MM.1S (cell line): ENCODE measurements at regions not wholly inside any gene's neighbourhood (a gene's known extent, or its start where the extent isn't known, plus 50 kb on each side); places are given as distances from the start of the nearest gene placed in this dataset.

Experiments
- DNase-seq: peaks from one replicate; pipeline ENCODE4 v3.0.0-alpha.2; 2015
- H2AFZ ChIP-seq: fragments of 300-600 bp; sonication (generic); 2 replicates; pipeline ENCODE4 v1.6.0; 2016; ENCODE audit warnings: antibody characterized with exemption, low read length
- H3F3A ChIP-seq: fragments of 300-600 bp; sonication (generic); 2 replicates; pipeline ENCODE4 v1.6.1; 2016; ENCODE audit warnings: mild to moderate bottlenecking, antibody characterized with exemption, low read length, moderate library complexity, mixed read lengths; ENCODE audit not compliant: insufficient read depth
- H3K27ac ChIP-seq: fragments of 300-600 bp; sonication (generic); 2 replicates; pipeline ENCODE4 v1.5.1; 2016; ENCODE audit warnings: mild to moderate bottlenecking, low read length
- H3K27me3 ChIP-seq: fragments of 300-600 bp; sonication (generic); replicated peaks from 2 replicates; pipeline ENCODE4 v1.6.0; 2016; ENCODE audit warnings: low read length; ENCODE audit not compliant: insufficient read depth
- H3K36me3 ChIP-seq: fragments of 300-600 bp; sonication (generic); replicated peaks from 2 replicates; pipeline ENCODE4 v1.6.1; 2016; ENCODE audit warnings: mild to moderate bottlenecking, low read length, mixed read lengths; ENCODE audit not compliant: insufficient read depth
- H3K4me1 ChIP-seq: fragments of 300-600 bp; sonication (generic); 2 replicates; pipeline ENCODE4 v1.6.1; 2016; ENCODE audit warnings: low read length, mixed read lengths
- H3K4me2 ChIP-seq: fragments of 300-600 bp; sonication (generic); 2 replicates; pipeline ENCODE4 v1.6.0; 2016; ENCODE audit warnings: low read depth, low read length
- H3K4me3 ChIP-seq: fragments of 300-600 bp; sonication (generic); 2 replicates; pipeline ENCODE4 v1.5.1; 2016; ENCODE audit warnings: low read length, mixed read lengths
- H3K79me2 ChIP-seq: fragments of 300-600 bp; sonication (generic); 2 replicates; pipeline ENCODE4 v1.6.1; 2016; ENCODE audit warnings: mixed run types, low read length, mixed read lengths
- H3K9ac ChIP-seq: fragments of 300-600 bp; sonication (generic); 2 replicates; pipeline ENCODE4 v1.6.1; 2016; ENCODE audit warnings: low read length, mixed read lengths
- H3K9me2 ChIP-seq: fragments of 300-600 bp; sonication (generic); replicated peaks from 2 replicates; pipeline ENCODE4 v1.6.1; 2016; ENCODE audit warnings: mild to moderate bottlenecking, low read length, mixed read lengths; ENCODE audit not compliant: insufficient read depth
- H3K9me3 ChIP-seq: fragments of 300-600 bp; sonication (generic); replicated peaks from 2 replicates; pipeline ENCODE4 v1.6.1; 2016; ENCODE audit warnings: mild to moderate bottlenecking, low read length, mixed read lengths; ENCODE audit not compliant: insufficient read depth
- H4K20me1 ChIP-seq: fragments of 300-600 bp; sonication (generic); 2 replicates; pipeline ENCODE4 v1.6.1; 2016; ENCODE audit warnings: mild to moderate bottlenecking, low read length, moderate library complexity, mixed read lengths; ENCODE audit not compliant: insufficient read depth
- EZH2 ChIP-seq: fragments of 300-600 bp; sonication (generic); optimal IDR thresholded peaks from 2 replicates; pipeline ENCODE3; 2017; ENCODE audit warnings: low read depth, mild to moderate bottlenecking, antibody characterized with exemption, low read length, mixed read lengths
- EZH2phosphoT487 ChIP-seq: fragments of 300-600 bp; sonication (generic); IDR thresholded peaks from 2 replicates; pipeline ENCODE4 v1.6.1; 2018; ENCODE audit warnings: antibody characterized with exemption, low read length
- TF ChIP-seq, protein P1 (sequence below): fragments of 300-600 bp; sonication (generic); IDR thresholded peaks from 2 replicates; pipeline ENCODE4 v1.5.1; 2016; ENCODE audit warnings: antibody characterized with exemption, low read length, mixed read lengths

DNA sequence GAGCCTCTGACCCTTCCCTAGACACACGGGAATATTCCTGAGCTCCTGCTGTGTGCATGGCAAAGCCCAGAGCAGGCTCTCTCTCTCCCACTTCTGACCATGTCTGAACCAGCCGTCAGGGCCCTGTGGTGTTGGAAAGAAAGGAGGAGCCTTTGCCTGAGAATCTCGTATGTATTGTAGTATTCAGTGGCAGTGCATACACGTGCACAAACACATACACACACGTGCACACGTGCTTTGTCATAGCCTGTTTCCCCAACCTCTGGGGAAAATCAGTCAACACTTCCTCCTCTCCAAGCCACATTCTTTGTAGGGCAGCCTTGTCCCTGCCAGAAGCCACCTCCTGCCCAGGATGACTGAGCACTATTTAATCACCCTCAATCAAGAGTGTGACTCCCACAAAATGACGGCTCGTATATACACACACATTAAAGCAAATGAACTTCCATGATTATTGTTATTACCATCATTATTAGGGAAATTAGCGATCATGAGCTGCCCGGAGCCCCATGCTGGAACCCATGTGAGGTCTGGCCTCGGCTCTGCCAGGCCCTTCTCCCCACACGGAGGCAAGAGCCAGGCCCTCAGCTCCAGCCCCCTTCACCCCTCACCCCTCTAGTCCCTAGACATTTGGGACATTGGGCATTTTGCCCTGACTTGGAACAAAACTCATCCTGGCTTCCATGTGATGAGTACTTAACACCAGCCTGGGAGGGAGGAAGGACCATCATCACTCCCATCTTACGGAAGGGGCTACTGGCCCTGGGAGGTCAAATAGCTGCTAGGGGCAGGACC, 331.9 kb downstream of the NPHP4 start:
- no peak overlapping the region for H3K9ac ChIP-seq
- H2AFZ ChIP-seq = no peak overlapping the region
- peaks cover 47% of the 10 kb centered on the region for H3K27me3 ChIP-seq
- no peak overlapping the region for H3K27ac ChIP-seq
- no peaks in the 10 kb centered on the region for H3K4me1 ChIP-seq
- no peak for DNase-seq
- no peaks in the 10 kb centered on the region for H3F3A ChIP-seq
- no peaks in the 10 kb centered on the region for H3K9me3 ChIP-seq
- H3K9me2 ChIP-seq = no peaks in the 10 kb centered on the region
- TF ChIP-seq EZH2phosphoT487 (no peak), EZH2 (no peak)
- TF ChIP-seq, protein P1, sequence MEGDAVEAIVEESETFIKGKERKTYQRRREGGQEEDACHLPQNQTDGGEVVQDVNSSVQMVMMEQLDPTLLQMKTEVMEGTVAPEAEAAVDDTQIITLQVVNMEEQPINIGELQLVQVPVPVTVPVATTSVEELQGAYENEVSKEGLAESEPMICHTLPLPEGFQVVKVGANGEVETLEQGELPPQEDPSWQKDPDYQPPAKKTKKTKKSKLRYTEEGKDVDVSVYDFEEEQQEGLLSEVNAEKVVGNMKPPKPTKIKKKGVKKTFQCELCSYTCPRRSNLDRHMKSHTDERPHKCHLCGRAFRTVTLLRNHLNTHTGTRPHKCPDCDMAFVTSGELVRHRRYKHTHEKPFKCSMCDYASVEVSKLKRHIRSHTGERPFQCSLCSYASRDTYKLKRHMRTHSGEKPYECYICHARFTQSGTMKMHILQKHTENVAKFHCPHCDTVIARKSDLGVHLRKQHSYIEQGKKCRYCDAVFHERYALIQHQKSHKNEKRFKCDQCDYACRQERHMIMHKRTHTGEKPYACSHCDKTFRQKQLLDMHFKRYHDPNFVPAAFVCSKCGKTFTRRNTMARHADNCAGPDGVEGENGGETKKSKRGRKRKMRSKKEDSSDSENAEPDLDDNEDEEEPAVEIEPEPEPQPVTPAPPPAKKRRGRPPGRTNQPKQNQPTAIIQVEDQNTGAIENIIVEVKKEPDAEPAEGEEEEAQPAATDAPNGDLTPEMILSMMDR = no peak
- H3K4me3 ChIP-seq = no peak overlapping the region
- no peak overlapping the region for H3K4me2 ChIP-seq
- no peaks in the 10 kb centered on the region for H3K79me2 ChIP-seq
- H3K36me3 ChIP-seq = no peaks in the 10 kb centered on the region
- H4K20me1 ChIP-seq = no peaks in the 10 kb centered on the region

DNA sequence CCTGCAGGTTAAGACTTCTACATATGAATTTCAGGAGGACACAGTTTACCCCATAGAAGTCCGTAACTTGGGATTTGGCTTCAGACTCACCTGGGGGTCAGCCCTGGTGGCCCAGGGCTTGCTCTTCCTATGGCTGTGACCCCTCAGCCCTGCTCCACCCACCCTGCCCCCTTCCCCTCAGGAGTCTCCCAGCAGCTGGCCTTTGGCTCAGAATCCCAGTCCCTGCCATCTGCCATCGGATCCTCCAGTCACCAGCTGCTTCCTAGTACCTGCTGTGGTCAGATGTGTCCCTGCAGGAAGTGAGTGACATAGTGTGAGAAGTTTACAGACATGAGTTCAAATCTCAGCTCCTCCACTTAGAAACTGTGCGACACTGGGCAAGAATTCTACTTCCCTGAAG, 332.6 kb downstream of the NPHP4 start:
- Histone ChIP-seq H3K27ac (no peak overlapping the region), H3K79me2 (no peaks in the 10 kb centered on the region), H3K4me1 (no peaks in the 10 kb centered on the region), H3F3A (no peaks in the 10 kb centered on the region), H2AFZ (no peak overlapping the region), H3K4me2 (no peak overlapping the region), H4K20me1 (no peaks in the 10 kb centered on the region), H3K9me2 (no peaks in the 10 kb centered on the region), H3K4me3 (no peak overlapping the region), H3K9me3 (no peaks in the 10 kb centered on the region), H3K27me3 (peaks cover 45% of the 10 kb centered on the region), H3K36me3 (no peaks in the 10 kb centered on the region), H3K9ac (no peak overlapping the region)
- DNase-seq = no peak
- TF ChIP-seq EZH2phosphoT487 (no peak), EZH2 (no peak)
- TF ChIP-seq, protein P1 = no peak

DNA sequence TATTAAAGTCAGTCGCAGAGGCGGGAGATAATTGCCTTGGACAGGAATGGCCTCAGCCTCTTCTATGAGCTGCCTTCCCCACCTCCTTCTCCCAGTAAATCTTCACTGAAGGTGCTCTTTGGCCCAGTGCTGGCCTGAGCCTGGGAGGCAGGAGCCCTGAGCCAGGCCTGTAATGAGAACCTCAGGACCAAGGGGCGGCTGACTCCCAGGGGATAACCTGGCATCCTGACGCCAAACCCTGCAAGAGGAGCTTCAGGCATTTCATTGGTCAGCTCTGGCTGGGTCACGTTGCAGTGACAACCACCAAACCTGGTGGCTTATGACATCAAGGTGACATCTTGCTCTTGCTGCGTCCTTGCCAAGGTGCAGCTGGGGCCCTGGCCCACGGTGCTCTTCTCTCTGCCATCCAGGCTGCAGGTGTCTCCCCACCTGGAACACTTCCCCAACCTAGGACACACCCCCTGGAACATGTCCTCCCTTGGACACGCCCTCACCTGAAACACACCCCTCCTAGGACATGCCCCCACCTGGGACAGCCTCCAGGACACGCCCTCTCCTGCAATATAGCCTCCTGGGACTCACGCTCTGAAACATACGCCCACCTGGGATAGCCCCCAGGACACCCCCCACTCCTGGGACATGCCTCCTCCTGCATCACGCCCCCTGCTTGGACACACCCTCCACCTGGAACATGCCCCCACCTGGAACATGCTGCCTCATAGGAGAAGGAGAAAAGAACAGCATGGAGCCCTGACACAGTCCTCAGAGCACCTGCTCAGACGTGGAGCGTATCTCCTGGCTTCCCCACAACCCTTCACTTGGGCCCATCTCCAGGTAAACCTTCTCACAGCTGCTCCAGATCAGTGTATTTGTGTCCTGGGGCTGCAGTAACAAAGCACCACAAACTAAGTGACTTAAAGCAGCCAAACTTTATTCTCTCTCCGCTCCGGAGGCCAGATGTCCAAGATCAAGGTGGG, 333.6 kb downstream of the NPHP4 start:
- DNase-seq = no peak
- Histone ChIP-seq H3K27me3 (peaks cover 48% of the 10 kb centered on the region), H2AFZ (no peak overlapping the region), H3K4me3 (no peak overlapping the region), H3K9me3 (no peaks in the 10 kb centered on the region), H3K36me3 (no peaks in the 10 kb centered on the region), H3K9me2 (no peaks in the 10 kb centered on the region), H3K79me2 (no peaks in the 10 kb centered on the region), H3K4me1 (no peaks in the 10 kb centered on the region), H3K9ac (no peak overlapping the region), H4K20me1 (no peaks in the 10 kb centered on the region), H3F3A (no peaks in the 10 kb centered on the region), H3K4me2 (no peak overlapping the region), H3K27ac (no peak overlapping the region)
- no peak for TF ChIP-seq EZH2
- TF ChIP-seq, protein P1 = no peak
- TF ChIP-seq EZH2phosphoT487 = no peak
